ENCODE measurements at regions not wholly inside any gene's neighbourhood (a gene's known extent, or its start where the extent isn't known, plus 50 kb on each side); places are given as distances from the start of the nearest gene placed in this dataset.

DNA sequence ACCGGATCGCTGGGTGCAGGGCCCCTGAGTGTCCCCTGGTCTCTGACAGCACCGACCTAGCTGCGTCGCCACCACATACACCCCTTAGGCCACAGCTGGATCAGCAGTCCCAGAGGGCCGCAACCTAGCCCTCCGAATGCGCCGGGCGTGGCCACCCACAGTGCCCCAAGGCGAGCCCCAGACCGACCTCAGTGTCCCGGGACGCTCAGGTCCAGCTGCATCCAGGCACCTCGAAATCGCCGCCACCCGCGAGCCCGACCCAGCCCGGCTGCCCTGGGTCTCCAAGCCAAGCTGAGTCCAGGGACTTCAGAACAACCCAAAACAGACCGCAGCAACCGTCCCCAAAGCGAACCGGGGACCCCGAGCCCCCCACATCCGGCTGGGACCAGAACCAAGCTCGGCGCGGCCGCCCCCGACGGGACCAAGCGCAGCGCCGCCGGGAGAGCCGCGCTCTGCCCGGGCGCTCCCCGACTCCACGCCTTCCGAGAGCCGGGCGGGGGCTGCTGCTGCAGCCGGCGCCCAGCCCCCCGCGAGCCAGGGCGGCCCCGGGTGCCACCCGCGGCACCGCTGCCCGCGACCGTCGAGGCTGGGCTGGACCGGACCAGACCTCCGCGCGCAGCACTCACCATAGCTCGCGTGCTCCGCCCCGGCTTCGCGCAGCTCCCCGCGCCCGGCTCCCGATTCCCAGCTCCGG, 54.6 kb upstream of the ECE1 start:
- H3K36me3 Mint-ChIP-seq, result no peaks in the 10 kb centered on the region
- peaks cover 5% of the 10 kb centered on the region for H3K27me3 Mint-ChIP-seq
- H3K4me3 Mint-ChIP-seq, result peak overlapping the region; percentile 88
- no peaks in the 10 kb centered on the region for H3K9me3 Mint-ChIP-seq
- TF ChIP-seq, protein P1, sequence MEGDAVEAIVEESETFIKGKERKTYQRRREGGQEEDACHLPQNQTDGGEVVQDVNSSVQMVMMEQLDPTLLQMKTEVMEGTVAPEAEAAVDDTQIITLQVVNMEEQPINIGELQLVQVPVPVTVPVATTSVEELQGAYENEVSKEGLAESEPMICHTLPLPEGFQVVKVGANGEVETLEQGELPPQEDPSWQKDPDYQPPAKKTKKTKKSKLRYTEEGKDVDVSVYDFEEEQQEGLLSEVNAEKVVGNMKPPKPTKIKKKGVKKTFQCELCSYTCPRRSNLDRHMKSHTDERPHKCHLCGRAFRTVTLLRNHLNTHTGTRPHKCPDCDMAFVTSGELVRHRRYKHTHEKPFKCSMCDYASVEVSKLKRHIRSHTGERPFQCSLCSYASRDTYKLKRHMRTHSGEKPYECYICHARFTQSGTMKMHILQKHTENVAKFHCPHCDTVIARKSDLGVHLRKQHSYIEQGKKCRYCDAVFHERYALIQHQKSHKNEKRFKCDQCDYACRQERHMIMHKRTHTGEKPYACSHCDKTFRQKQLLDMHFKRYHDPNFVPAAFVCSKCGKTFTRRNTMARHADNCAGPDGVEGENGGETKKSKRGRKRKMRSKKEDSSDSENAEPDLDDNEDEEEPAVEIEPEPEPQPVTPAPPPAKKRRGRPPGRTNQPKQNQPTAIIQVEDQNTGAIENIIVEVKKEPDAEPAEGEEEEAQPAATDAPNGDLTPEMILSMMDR (conservative IDR thresholded peaks at IDR 0.05), result no peak
- H3K4me1 Mint-ChIP-seq (ENCODE audit: unreplicated experiment), result peaks cover 22% of the 10 kb centered on the region
- H3K27ac Mint-ChIP-seq, result peak overlapping the region; percentile 46
- DNase-seq (ENCODE audit: extremely low spot score, unreplicated experiment), result no peak

DNA sequence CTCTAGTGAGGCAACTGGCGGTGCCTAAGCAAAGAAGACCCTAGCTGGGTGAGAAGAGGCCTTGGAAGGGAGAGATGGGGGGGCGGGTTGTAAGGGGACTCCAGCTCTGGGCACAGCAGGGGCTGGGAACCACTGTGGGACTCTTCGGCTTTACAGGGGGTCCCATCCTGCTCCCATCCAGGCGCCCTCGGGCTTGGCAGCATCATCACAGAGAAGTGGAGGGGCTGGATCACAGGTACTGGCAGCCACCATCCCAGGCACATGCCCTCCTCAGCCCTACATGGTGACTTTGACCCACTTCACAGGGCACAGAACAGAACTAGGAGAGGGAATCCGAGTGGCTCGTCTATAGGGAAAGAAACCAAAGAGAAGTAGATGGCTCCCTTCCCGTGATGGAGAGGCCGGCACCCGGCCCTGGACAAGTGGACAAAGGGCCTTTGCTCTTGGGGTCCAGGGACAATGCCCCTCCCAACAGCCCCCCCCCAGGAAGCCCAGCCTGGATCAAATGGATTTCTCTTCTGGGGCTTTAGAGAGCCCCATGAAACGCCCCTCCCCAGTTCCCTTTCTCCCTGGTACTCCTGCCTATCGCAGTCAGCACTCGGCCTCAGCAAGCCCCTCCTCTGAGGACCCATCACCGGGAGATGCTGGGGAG, 54.0 kb upstream of the ECE1 start:
- H3K27ac Mint-ChIP-seq, result peak overlapping the region; percentile 46
- DNase-seq (ENCODE audit: extremely low spot score, unreplicated experiment), result no peak
- H3K27me3 Mint-ChIP-seq, result peaks cover 5% of the 10 kb centered on the region
- H3K4me1 Mint-ChIP-seq (ENCODE audit: unreplicated experiment), result peaks cover 27% of the 10 kb centered on the region
- H3K4me3 Mint-ChIP-seq, result peak overlapping the region; percentile 88
- H3K9me3 Mint-ChIP-seq, result no peaks in the 10 kb centered on the region
- TF ChIP-seq, protein P1 (conservative IDR thresholded peaks at IDR 0.05), result no peak
- no peaks in the 10 kb centered on the region for H3K36me3 Mint-ChIP-seq

DNA sequence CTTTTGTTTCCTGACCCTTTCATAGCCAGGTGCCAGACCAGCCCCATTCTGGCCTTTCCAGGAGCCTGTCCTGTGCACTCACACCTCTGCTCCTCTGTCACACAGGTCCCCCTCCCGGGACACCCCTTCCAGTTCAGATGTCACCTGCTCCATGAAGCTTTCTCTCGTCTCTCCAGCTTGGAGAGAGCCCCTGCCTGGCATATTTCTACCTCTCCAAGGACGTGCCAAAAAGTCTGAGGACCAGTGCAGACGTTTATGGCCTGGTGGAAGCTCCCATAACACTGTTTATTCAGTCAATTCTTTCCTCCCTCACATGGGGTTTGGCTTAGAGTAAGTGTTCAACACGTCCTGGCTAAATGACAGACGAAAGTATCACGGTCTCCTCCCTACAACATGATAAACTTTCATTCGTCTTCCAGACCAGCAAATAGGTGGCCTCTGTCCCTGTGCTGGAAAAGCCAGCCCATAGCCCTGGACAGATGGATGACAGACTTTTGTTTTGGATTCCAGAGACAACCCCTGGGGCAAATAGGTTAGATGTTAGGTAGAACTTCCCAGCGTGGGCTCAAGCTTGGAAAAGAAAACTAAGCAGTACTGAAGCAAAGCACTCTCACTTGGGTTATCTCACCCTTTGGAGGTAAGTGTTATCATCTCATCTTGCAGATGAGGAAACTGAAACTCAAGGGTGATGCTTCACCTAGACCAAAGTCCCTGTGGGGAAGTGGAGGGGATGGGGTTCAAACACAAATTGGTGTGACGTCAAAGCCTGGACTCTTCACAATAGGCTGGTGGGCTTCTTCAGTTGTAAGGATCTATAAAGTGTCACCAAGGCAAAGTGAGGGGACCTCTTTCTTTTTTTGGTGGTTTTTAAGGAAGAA, 52.9 kb upstream of the ECE1 start:
- Mint-ChIP-seq H3K4me1 (ENCODE audit: unreplicated experiment) (peaks cover 38% of the 10 kb centered on the region), H3K9me3 (no peaks in the 10 kb centered on the region), H3K27ac (peak overlapping the region; percentile 70), H3K4me3 (peak overlapping the region; percentile 88), H3K27me3 (peaks cover 5% of the 10 kb centered on the region), H3K36me3 (no peaks in the 10 kb centered on the region)
- no peak for DNase-seq (ENCODE audit: extremely low spot score, unreplicated experiment)
- TF ChIP-seq, protein P1 (conservative IDR thresholded peaks at IDR 0.05), result no peak

DNA sequence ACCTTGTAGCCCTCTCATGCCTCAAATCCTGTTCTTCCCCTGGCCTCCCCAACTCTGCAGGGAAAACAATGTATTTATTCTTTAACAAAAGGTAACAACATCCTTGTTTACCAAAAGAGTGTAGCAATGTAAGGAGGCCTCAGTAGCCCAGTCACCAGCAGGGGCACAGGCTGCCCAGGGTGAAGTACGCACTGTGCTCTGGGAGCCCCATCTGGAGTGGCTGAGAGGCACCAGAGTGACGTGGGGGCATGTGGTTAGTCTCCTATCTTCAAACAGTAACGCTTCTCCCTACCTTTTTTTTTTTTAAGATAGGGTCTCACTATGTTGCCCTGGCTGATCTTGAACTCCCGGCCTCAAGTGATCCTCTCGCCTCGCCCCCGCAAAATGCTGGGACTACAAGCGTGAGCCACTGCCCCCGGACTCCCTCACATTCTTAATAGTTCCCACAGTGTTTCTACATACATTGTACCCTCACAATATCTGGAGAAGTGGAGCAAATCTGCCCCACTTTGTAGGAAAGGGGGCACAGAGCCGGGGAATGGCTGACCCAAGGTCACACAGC, 51.3 kb upstream of the ECE1 start:
- H3K27me3 Mint-ChIP-seq, result peaks cover 5% of the 10 kb centered on the region
- no peak overlapping the region for H3K4me3 Mint-ChIP-seq
- TF ChIP-seq, protein P1 (conservative IDR thresholded peaks at IDR 0.05), result no peak
- H3K36me3 Mint-ChIP-seq, result no peaks in the 10 kb centered on the region
- no peaks in the 10 kb centered on the region for H3K9me3 Mint-ChIP-seq
- peaks cover 49% of the 10 kb centered on the region for H3K4me1 Mint-ChIP-seq (ENCODE audit: unreplicated experiment)
- DNase-seq (ENCODE audit: extremely low spot score, unreplicated experiment), result no peak
- H3K27ac Mint-ChIP-seq, result peak overlapping the region; percentile 62

DNA sequence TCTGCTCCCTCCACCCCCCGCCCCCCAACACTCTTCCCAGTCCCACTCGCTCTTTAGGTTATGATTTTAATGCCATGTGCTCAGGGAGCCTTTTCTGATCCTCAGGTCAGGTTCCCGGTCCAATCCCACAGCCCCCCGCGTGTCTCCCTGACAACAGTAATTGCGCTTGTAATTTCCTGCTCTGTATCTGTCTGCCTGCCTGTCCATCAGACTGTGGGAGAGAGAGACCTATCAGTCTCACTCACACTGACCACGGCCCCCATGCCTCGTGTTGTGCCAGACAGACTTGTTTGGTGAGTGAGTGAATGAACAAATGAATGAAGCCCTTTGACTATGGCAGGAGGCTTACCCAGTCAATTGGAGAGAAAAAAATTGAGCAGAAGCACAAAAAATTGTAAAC, 50.8 kb upstream of the ECE1 start:
- DNase-seq (ENCODE audit: extremely low spot score, unreplicated experiment), result no peak
- Mint-ChIP-seq H3K27me3 (peaks cover 5% of the 10 kb centered on the region), H3K4me3 (peak overlapping the region; percentile 44), H3K4me1 (ENCODE audit: unreplicated experiment) (peaks cover 49% of the 10 kb centered on the region), H3K36me3 (no peaks in the 10 kb centered on the region), H3K27ac (peak overlapping the region; percentile 62), H3K9me3 (no peaks in the 10 kb centered on the region)
- TF ChIP-seq, protein P1 (conservative IDR thresholded peaks at IDR 0.05), result no peak

Measured in type B pancreatic cell (in vitro differentiated cells).